HL-60 (cell line): ENCODE measurements at regions not wholly inside any gene's neighbourhood (a gene's known extent, or its start where the extent isn't known, plus 50 kb on each side); places are given as distances from the start of the nearest gene placed in this dataset.

Source experiments
- DNase-seq, 2 experiments: peaks; one replicate each; pipeline ENCODE4 v3.0.0-alpha.2; 2010 to 2020; ENCODE audit warnings: low read depth in 1 of 2, low spot score in 1 of 2
- H3K27ac ChIP-seq: fragments of 250-450 bp; sonication (Bioruptor Pico); replicated peaks from 2 replicates; pipeline ENCODE4 v1.5.1; 2020; ENCODE audit warnings: mild to moderate bottlenecking, moderate library complexity
- H3K27me3 ChIP-seq: fragments of 250-450 bp; sonication (Bioruptor Pico); 2 replicates; pipeline ENCODE4 v1.5.1; 2021; ENCODE audit warnings: mild to moderate bottlenecking, moderate library complexity; ENCODE audit not compliant: insufficient read depth, poor library complexity, severe bottlenecking
- H3K4me3 ChIP-seq: replicated peaks from 2 replicates; pipeline ENCODE4 v1.5.1; 2011; ENCODE audit warnings: mild to moderate bottlenecking, control low read depth, low read length; ENCODE audit not compliant: insufficient read depth
- GABPA ChIP-seq: IDR thresholded peaks from 2 replicates; pipeline ENCODE4 v1.6.1; 2012; ENCODE audit warnings: low read depth
- POLR2AphosphoS5 ChIP-seq: IDR thresholded peaks from 2 replicates; pipeline ENCODE4 v1.6.1; 2012; ENCODE audit warnings: low read depth
- SPI1 ChIP-seq: IDR thresholded peaks from 2 replicates; pipeline ENCODE4 v1.6.1; 2012; ENCODE audit warnings: low read depth, mild to moderate bottlenecking, borderline replicate concordance
- TF ChIP-seq, protein P1 (sequence below): IDR thresholded peaks from one replicate; pipeline ENCODE4 v1.5.1; 2011; ENCODE audit warnings: low read length, control low read depth, inconsistent platforms; ENCODE audit not compliant: insufficient read depth
- TF ChIP-seq, protein P2 (sequence below): IDR thresholded peaks from 2 replicates; pipeline ENCODE4 v1.6.1; 2012; ENCODE audit warnings: low read depth; ENCODE audit not compliant: insufficient replicate concordance

DNA sequence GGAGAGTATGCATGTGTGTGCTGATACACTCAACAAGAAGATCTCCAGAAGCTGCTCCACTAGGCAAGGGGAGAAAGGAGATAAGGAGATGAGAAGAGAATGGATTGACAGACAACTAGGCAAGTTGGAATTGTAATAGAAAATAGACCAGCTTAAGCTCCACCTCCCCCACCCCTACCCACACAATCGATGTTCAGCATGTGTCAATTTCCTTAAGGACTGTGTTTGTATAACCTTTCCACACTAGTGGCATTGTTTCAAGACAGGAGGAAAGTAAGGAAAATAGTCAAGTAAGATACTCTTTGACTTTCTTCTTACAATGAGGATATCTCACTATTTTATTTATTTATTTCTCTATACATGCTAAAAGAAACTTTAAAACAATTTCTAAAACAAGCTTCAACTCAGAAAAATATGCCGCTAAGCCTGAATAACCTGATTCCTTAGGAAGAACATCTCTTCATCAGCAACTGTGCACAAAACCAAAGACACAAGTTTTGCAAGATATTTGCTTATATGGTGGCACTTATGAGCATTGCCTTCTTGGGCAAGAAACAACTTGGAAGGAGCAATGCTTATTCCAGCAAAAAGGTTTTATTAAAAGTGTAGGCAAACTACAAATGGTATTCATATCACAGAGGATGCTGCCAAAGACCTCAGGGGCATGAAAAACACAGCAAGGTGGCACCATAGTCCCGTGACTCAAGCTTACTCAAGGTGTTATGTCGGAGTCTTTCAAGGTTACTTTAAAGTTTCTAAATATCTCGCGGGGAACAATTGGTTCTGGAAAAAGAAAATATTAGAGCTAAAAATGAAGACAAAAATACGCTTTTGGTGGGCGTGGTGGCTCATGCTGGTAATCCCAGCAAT is 249.1 kb downstream of the COL12A1 start:
- Histone ChIP-seq H3K27ac (no peak overlapping the region), H3K27me3 (no peaks in the 10 kb centered on the region), H3K4me3 (no peak overlapping the region)
- TF ChIP-seq, protein P1, sequence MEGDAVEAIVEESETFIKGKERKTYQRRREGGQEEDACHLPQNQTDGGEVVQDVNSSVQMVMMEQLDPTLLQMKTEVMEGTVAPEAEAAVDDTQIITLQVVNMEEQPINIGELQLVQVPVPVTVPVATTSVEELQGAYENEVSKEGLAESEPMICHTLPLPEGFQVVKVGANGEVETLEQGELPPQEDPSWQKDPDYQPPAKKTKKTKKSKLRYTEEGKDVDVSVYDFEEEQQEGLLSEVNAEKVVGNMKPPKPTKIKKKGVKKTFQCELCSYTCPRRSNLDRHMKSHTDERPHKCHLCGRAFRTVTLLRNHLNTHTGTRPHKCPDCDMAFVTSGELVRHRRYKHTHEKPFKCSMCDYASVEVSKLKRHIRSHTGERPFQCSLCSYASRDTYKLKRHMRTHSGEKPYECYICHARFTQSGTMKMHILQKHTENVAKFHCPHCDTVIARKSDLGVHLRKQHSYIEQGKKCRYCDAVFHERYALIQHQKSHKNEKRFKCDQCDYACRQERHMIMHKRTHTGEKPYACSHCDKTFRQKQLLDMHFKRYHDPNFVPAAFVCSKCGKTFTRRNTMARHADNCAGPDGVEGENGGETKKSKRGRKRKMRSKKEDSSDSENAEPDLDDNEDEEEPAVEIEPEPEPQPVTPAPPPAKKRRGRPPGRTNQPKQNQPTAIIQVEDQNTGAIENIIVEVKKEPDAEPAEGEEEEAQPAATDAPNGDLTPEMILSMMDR: no peak
- TF ChIP-seq, protein P2, sequence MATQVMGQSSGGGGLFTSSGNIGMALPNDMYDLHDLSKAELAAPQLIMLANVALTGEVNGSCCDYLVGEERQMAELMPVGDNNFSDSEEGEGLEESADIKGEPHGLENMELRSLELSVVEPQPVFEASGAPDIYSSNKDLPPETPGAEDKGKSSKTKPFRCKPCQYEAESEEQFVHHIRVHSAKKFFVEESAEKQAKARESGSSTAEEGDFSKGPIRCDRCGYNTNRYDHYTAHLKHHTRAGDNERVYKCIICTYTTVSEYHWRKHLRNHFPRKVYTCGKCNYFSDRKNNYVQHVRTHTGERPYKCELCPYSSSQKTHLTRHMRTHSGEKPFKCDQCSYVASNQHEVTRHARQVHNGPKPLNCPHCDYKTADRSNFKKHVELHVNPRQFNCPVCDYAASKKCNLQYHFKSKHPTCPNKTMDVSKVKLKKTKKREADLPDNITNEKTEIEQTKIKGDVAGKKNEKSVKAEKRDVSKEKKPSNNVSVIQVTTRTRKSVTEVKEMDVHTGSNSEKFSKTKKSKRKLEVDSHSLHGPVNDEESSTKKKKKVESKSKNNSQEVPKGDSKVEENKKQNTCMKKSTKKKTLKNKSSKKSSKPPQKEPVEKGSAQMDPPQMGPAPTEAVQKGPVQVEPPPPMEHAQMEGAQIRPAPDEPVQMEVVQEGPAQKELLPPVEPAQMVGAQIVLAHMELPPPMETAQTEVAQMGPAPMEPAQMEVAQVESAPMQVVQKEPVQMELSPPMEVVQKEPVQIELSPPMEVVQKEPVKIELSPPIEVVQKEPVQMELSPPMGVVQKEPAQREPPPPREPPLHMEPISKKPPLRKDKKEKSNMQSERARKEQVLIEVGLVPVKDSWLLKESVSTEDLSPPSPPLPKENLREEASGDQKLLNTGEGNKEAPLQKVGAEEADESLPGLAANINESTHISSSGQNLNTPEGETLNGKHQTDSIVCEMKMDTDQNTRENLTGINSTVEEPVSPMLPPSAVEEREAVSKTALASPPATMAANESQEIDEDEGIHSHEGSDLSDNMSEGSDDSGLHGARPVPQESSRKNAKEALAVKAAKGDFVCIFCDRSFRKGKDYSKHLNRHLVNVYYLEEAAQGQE: no peak
- no peak for TF ChIP-seq GABPA
- no peak for TF ChIP-seq POLR2AphosphoS5
- TF ChIP-seq SPI1: no peak
- DNase-seq: no peak

DNA sequence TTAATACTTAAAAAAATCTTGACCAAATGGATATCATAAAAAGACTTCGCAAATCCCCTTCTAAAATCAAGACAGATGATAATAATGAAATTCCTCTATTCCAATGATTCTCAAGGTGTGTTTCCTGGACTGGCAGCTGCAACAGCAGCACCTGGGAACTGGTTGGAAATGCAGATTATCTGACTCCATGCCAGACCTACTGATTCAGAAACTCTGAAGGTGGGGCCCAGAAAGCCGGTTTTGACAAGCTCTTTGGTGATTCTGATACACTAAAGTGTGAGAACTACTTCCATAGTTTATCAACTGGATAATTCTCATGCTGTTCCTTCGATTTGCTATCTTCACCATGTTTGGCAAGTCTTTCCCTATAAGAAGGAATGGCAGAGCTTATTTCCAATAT is 252.1 kb downstream of the COL12A1 start:
- Histone ChIP-seq H3K4me3 (no peak overlapping the region), H3K27me3 (no peaks in the 10 kb centered on the region), H3K27ac (no peak overlapping the region)
- DNase-seq: no peak
- TF ChIP-seq GABPA (no peak), POLR2AphosphoS5 (no peak), SPI1 (no peak)
- TF ChIP-seq, protein P1: no peak
- TF ChIP-seq, protein P2: no peak

DNA sequence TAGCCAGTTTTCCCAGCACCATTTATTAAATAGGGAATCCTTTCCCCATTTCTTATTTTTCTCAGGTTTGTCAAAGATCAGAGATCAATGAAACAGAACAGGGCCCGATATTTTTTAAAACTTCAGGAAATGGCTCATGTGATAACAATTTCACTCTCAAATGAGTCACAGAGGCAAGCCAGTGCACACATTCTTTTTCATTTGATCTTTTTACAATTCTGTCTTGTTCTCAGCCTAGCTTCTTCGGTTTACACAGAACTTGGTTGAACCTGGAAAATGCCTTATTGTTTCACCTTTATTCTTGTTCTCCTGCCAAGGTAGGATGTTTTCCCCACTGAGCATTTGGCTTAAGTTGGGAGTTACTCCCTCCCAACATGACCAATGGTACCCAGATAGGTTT is 258.9 kb downstream of the COL12A1 start:
- H3K4me3 ChIP-seq: no peak overlapping the region
- H3K27me3 ChIP-seq: no peaks in the 10 kb centered on the region
- no peak for TF ChIP-seq POLR2AphosphoS5
- TF ChIP-seq, protein P2: no peak
- TF ChIP-seq GABPA: no peak
- TF ChIP-seq SPI1: no peak
- TF ChIP-seq, protein P1: no peak
- no peak overlapping the region for H3K27ac ChIP-seq
- DNase-seq: no peak
